H1 (cell line): ENCODE measurements at regions not wholly inside any gene's neighbourhood (a gene's known extent, or its start where the extent isn't known, plus 50 kb on each side); places are given as distances from the start of the nearest gene placed in this dataset.

Experiments
- CTCF ChIA-PET: fragments of 300-600 bp; sonication (Branson Sonifier 250); formaldehyde crosslinking; loops from one replicate; lab custom pipeline; 2021; ENCODE audit not compliant: partially characterized antibody; lab: Charles Lee
- POLR2A ChIA-PET: fragments of 300-600 bp; sonication (Branson Sonifier 250); formaldehyde crosslinking; loops from one replicate; lab custom pipeline; 2021; ENCODE audit warnings: inconsistent platforms; ENCODE audit not compliant: partially characterized antibody; lab: Charles Lee
- DNase-seq, 2 experiments: peaks; one replicate each; pipeline versions ENCODE4 v3.0.0 to v3.0.0-alpha.2; 2010 to 2022; ENCODE audit warnings: low spot score in 2 of 2, low read depth in 1 of 2, mixed read lengths in 1 of 2
- FAIRE-seq: peaks from 2 replicates; lab custom pipeline; 2011; peaks lifted over from hg19 to GRCh38; lab: Jason Lieb, UNC
- H2AFZ ChIP-seq: 2 replicates; pipeline ENCODE4 v1.8.1; 2012; ENCODE audit warnings: low read length, inconsistent platforms
- H2AK5ac ChIP-seq: 2 replicates; pipeline ENCODE4 v1.6.1; 2013; ENCODE audit warnings: low read depth, low read length
- H2BK120ac ChIP-seq: replicated peaks from 2 replicates; pipeline ENCODE3; 2013; ENCODE audit warnings: low read depth, low read length, inconsistent platforms
- H2BK12ac ChIP-seq: 2 replicates; pipeline ENCODE4 v1.6.1; 2013; ENCODE audit warnings: low read depth, low read length
- H2BK15ac ChIP-seq: 2 replicates; pipeline ENCODE4 v1.6.1; 2013; ENCODE audit warnings: low read length
- H2BK20ac ChIP-seq: 2 replicates; pipeline ENCODE4 v1.6.1; 2013; ENCODE audit warnings: low read length
- H2BK5ac ChIP-seq: 2 replicates; pipeline ENCODE4 v1.6.1; 2013; ENCODE audit warnings: low read depth, low read length
- H3K14ac ChIP-seq: 2 replicates; pipeline ENCODE4 v1.6.1; 2013; ENCODE audit warnings: inconsistent platforms; ENCODE audit not compliant: insufficient read length
- H3K18ac ChIP-seq: 2 replicates; pipeline ENCODE4 v1.6.1; 2013; ENCODE audit warnings: low read length; ENCODE audit errors: extremely low read depth
- H3K23ac ChIP-seq: 2 replicates; pipeline ENCODE4 v1.6.1; 2013; ENCODE audit warnings: inconsistent platforms; ENCODE audit not compliant: insufficient read length
- H3K23me2 ChIP-seq: 2 replicates; pipeline ENCODE4 v1.6.1; 2013; ENCODE audit warnings: low read depth, low read length
- H3K27ac ChIP-seq: 2 replicates; pipeline ENCODE4 v1.6.1; 2011; ENCODE audit warnings: low read depth, low read length, inconsistent platforms
- H3K27me3 ChIP-seq, 4 experiments: replicated peaks in 1 of 4; 1 replicate in 1 of 4; 2 replicates in 3 of 4; pipeline versions ENCODE4 v1.6.1 to v1.8.1; 2011 to 2013; ENCODE audit warnings: low read length in 3 of 4, mild to moderate bottlenecking in 3 of 4, inconsistent platforms in 2 of 4, mixed read lengths in 2 of 4, moderate library complexity in 1 of 4; ENCODE audit not compliant: control insufficient read depth in 3 of 4, insufficient read depth in 3 of 4; ENCODE audit errors: extremely low read depth in 1 of 4
- H3K36me3 ChIP-seq, 4 experiments: 2 replicates each; pipeline versions ENCODE4 v1.6.1 to v1.8.1; 2011 to 2013; ENCODE audit warnings: mild to moderate bottlenecking in 4 of 4, low read length in 3 of 4, moderate library complexity in 2 of 4, control low read depth in 1 of 4, inconsistent platforms in 1 of 4; ENCODE audit not compliant: insufficient read depth in 4 of 4, control insufficient read depth in 2 of 4
- H3K4ac ChIP-seq: replicated peaks from 2 replicates; pipeline ENCODE3; 2013; ENCODE audit warnings: low read length, low read depth, mixed read lengths, inconsistent platforms; ENCODE audit not compliant: insufficient read length
- H3K4me1 ChIP-seq, 4 experiments: replicated peaks in 1 of 4; 1 replicate in 1 of 4; 2 replicates in 3 of 4; pipeline versions ENCODE4 v1.6.1 to v1.8.1; 2011 to 2013; ENCODE audit warnings: low read length in 3 of 4, inconsistent platforms in 2 of 4, mixed read lengths in 1 of 4; ENCODE audit not compliant: insufficient read depth in 4 of 4, control insufficient read depth in 3 of 4
- H3K4me2 ChIP-seq, 2 experiments: 2 replicates each; pipeline versions ENCODE4 v1.6.1 to v1.8.1; 2011 to 2013; ENCODE audit warnings: low read depth in 2 of 2, low read length in 2 of 2, control low read depth in 1 of 2, inconsistent platforms in 1 of 2, mild to moderate bottlenecking in 1 of 2; ENCODE audit not compliant: insufficient read depth in 1 of 2
- H3K4me3 ChIP-seq, 4 experiments: fragments of 200-600, 300-600 bp in 1 of 4; sonication (generic), shearing (Covaris generic), sonication (Bioruptor Twin) in 1 of 4; 2 replicates each; pipeline versions ENCODE4 v1.5.1 to v1.8.1; 2011 to 2016; ENCODE audit warnings: low read length in 4 of 4, low read depth in 3 of 4, control low read depth in 2 of 4, inconsistent platforms in 2 of 4, mild to moderate bottlenecking in 2 of 4, mixed read lengths in 1 of 4, moderate library complexity in 1 of 4; ENCODE audit not compliant: insufficient read depth in 2 of 4; ENCODE audit errors: extremely low read depth in 1 of 4
- H3K56ac ChIP-seq: replicated peaks from 2 replicates; pipeline ENCODE3; 2013; ENCODE audit warnings: low read depth, mild to moderate bottlenecking, mixed read lengths, low read length, inconsistent platforms; ENCODE audit not compliant: insufficient read length
- H3K79me1 ChIP-seq: 2 replicates; pipeline ENCODE4 v1.6.1; 2013; ENCODE audit warnings: low read depth, low read length, control low read depth
- H3K79me2 ChIP-seq, 2 experiments: 2 replicates each; pipeline versions ENCODE4 v1.6.1 to v1.8.1; 2012 to 2013; ENCODE audit warnings: low read length in 2 of 2, mild to moderate bottlenecking in 2 of 2, inconsistent platforms in 1 of 2; ENCODE audit not compliant: insufficient read depth in 2 of 2, control insufficient read depth in 1 of 2
- H3K9ac ChIP-seq, 4 experiments: replicated peaks in 1 of 4; 1 replicate in 1 of 4; 2 replicates in 3 of 4; pipeline versions ENCODE4 v1.6.1 to v1.8.1; 2011 to 2013; ENCODE audit warnings: low read depth in 3 of 4, low read length in 3 of 4, control low read depth in 2 of 4, mild to moderate bottlenecking in 2 of 4, moderate library complexity in 2 of 4, inconsistent platforms in 1 of 4; ENCODE audit errors: extremely low read depth in 1 of 4
- H3K9me3 ChIP-seq, 2 experiments: 2 replicates each; pipeline versions ENCODE4 v1.6.1 to v1.8.1; 2012 to 2013; ENCODE audit warnings: mild to moderate bottlenecking in 2 of 2, moderate library complexity in 2 of 2, control low read depth in 1 of 2, inconsistent platforms in 1 of 2, low read depth in 1 of 2, low read length in 1 of 2, mixed read lengths in 1 of 2; ENCODE audit not compliant: insufficient read depth in 2 of 2
- H4K20me1 ChIP-seq, 2 experiments: replicated peaks in 1 of 2; 2 replicates each; pipeline versions ENCODE3 to v1.8.1; 2011 to 2013; ENCODE audit warnings: inconsistent platforms in 2 of 2, low read length in 2 of 2, mild to moderate bottlenecking in 1 of 2; ENCODE audit not compliant: insufficient read depth in 2 of 2, control insufficient read depth in 1 of 2
- H4K5ac ChIP-seq: 2 replicates; pipeline ENCODE4 v1.6.1; 2013; ENCODE audit warnings: low read length, low read depth, mixed read lengths, inconsistent platforms; ENCODE audit not compliant: insufficient read length
- H4K8ac ChIP-seq: 2 replicates; pipeline ENCODE4 v1.8.0; 2013; ENCODE audit warnings: mild to moderate bottlenecking, moderate library complexity, low read length, inconsistent platforms; ENCODE audit not compliant: insufficient read depth; ENCODE audit errors: extremely low read depth
- H4K91ac ChIP-seq: replicated peaks from 2 replicates; pipeline ENCODE3; 2013; ENCODE audit warnings: low read length, mixed read lengths, inconsistent platforms; ENCODE audit not compliant: insufficient read length
- CTCF ChIP-seq, 3 experiments: IDR thresholded peaks; 1 replicate in 2 of 3; 2 replicates in 1 of 3; pipeline versions ENCODE4 v1.5.1 to v1.6.1; 2011; ENCODE audit warnings: low read length in 3 of 3, mild to moderate bottlenecking in 3 of 3, inconsistent platforms in 2 of 3, low read depth in 1 of 3, moderate library complexity in 1 of 3; ENCODE audit not compliant: insufficient read depth in 1 of 3; ENCODE audit errors: control extremely low read depth in 1 of 3
- EGR1 ChIP-seq: IDR thresholded peaks from 2 replicates; pipeline ENCODE4 v1.6.1; 2011; ENCODE audit warnings: low read depth, low read length, borderline replicate concordance
- WGBS, 2 experiments: shearing (Covaris generic) in 1 of 2; methylation state at CpG; one replicate each; pipeline versions ENCODE4 v1.1.6 to v1.1.7; 2013 to 2015; ENCODE audit warnings: low lambda C conversion rate in 2 of 2, mixed read lengths in 2 of 2, inconsistent platforms in 1 of 2, low coverage in 1 of 2, missing lambda C conversion rate in 1 of 2; ENCODE audit not compliant: insufficient replicate concordance in 2 of 2, insufficient coverage in 1 of 2, insufficient read length in 1 of 2; ENCODE audit errors: extremely low coverage in 1 of 2, missing lambda C conversion rate in 1 of 2; 5-methylcytosine and 5-hydroxymethylcytosine counted together

- TF ChIP-seq EGR1 (no peak), CTCF (IDR thresholded peaks at IDR 0.05; ENCODE audit: control extremely low read depth in 1 of 3, insufficient read depth in 1 of 3, low read depth in 1 of 3, low read length in 3 of 3) (no peak)
Measured at GRCh38 chr22:48650323-48651035, 1177.2 kb downstream of the BRD1 start.

More at GRCh38 chr22:48650323-48651035, 1177.2 kb downstream of the BRD1 start:
- DNase-seq (no peak), FAIRE-seq (no peak)
- H3K79me2 ChIP-seq: no peaks in the 10 kb centered on the region
- no peak overlapping the region; the same call in 1 of the 2 replicates for H4K8ac ChIP-seq
- WGBS, 2 experiments: 94% methylated on average over 17 of the region's 17 CpGs; no CpG with 5 or more reads in 1 of the 2 experiments
- no peak overlapping the region for H2BK12ac ChIP-seq
- no peak overlapping the region for H3K4ac ChIP-seq
- peaks cover 3% of the 10 kb centered on the region for H3K79me1 ChIP-seq
- H3K14ac ChIP-seq: no peak overlapping the region
- H3K9ac ChIP-seq: no peak overlapping the region
- no peaks in the 10 kb centered on the region for H3K27me3 ChIP-seq
- no peak overlapping the region for H4K91ac ChIP-seq
- H3K23ac ChIP-seq: no peak overlapping the region
- no peak overlapping the region for H3K18ac ChIP-seq
- no peak overlapping the region for H2AFZ ChIP-seq
- H2AK5ac ChIP-seq: no peak overlapping the region
- POLR2A ChIA-PET: no interaction called here
- no peak overlapping the region for H2BK20ac ChIP-seq
- H3K4me1 ChIP-seq: no peaks in the 10 kb centered on the region; a peak in 1 of 7 replicates
- no peak overlapping the region for H3K56ac ChIP-seq
- no peaks in the 10 kb centered on the region for H3K23me2 ChIP-seq
- CTCF ChIA-PET: interaction anchor here (0.9 to 1.2 kb wide), 2 partner anchors 10 to 13 kb away, joined by 3 to 4 read pairs; no protein-coding TSS in a partner anchor
- H3K36me3 ChIP-seq: no peaks in the 10 kb centered on the region
- no peaks in the 10 kb centered on the region for H3K9me3 ChIP-seq
- no peak overlapping the region for H4K5ac ChIP-seq
- no peak overlapping the region for H3K27ac ChIP-seq
- no peak overlapping the region for H2BK5ac ChIP-seq
- no peak overlapping the region for H3K4me3 ChIP-seq
- no peak overlapping the region for H2BK15ac ChIP-seq
- H4K20me1 ChIP-seq: peaks cover 0 to 10% of the 10 kb centered on the region in 2 experiments
- H2BK120ac ChIP-seq: no peak overlapping the region
- no peak overlapping the region for H3K4me2 ChIP-seq
